Testis (tissue), 2 donors: ENCODE measurements at regions not wholly inside any gene's neighbourhood (a gene's known extent, or its start where the extent isn't known, plus 50 kb on each side); places are given as distances from the start of the nearest gene placed in this dataset.

Experiments used
- DNase-seq: peaks from one replicate; pipeline ENCODE4 v3.0.0-alpha.2; 2019
- H3K27ac ChIP-seq, 2 donors: fragments of 200-600 bp; sonication (generic); one replicate each; pipeline ENCODE4 v1.5.1; 2019
- H3K27me3 ChIP-seq: fragments of 200-600 bp; sonication (generic); one replicate; pipeline ENCODE4 v1.5.1; 2019
- H3K36me3 ChIP-seq: fragments of 200-600 bp; sonication (generic); one replicate; pipeline ENCODE4 v1.5.1; 2017; ENCODE audit warnings: low read depth; ENCODE audit errors: missing control alignments
- H3K4me1 ChIP-seq: fragments of 200-600 bp; sonication (generic); one replicate; pipeline ENCODE4 v1.5.1; 2019
- H3K4me3 ChIP-seq, 2 donors: fragments of 200-600 bp; sonication (generic); one replicate each; pipeline ENCODE4 v1.5.1; 2017 to 2019
- H3K9me3 ChIP-seq: fragments of 200-600 bp; sonication (generic); one replicate; pipeline ENCODE4 v1.5.1; 2017
- CTCF ChIP-seq, 3 experiments: fragments of 450-650 bp in 2 of 3; fragments of 200-600 bp in 1 of 3; sonication (generic) in 1 of 3; IDR thresholded peaks; one replicate each; pipeline ENCODE4 v1.5.1; 2016 to 2019; ENCODE audit warnings: antibody characterized with exemption in 3 of 3, mild to moderate bottlenecking in 2 of 3, moderate library complexity in 1 of 3
- POLR2A ChIP-seq: fragments of 450-650 bp; IDR thresholded peaks from one replicate; pipeline ENCODE4 v1.6.1; 2017; ENCODE audit warnings: antibody characterized with exemption, mild to moderate bottlenecking, moderate library complexity
- WGBS, 2 donors: methylation state at CpG; one replicate each; pipeline ENCODE4 v1.1.5; 2018; 5-methylcytosine and 5-hydroxymethylcytosine counted together
- intact Hi-C: fragments of 100-400 bp; cut with DNase I; formaldehyde crosslinking; loops from one replicate; pipeline ENCODE4 v1.15.1; 2023; ENCODE audit warnings: low total_unique reads

GRCh38 chr7:153657182-153657800, 394.9 kb upstream of the DPP6 start:
- H3K27me3 ChIP-seq = no peaks in the 10 kb centered on the region
- 60 to 63% methylated on average over 7 of the region's 7 CpGs for whole genome bisulfite sequencing, 2 donors
- H3K4me1 ChIP-seq = no peaks in the 10 kb centered on the region
- DNase-seq = no peak
- no peaks in the 10 kb centered on the region for H3K36me3 ChIP-seq
- H3K9me3 ChIP-seq = no peaks in the 10 kb centered on the region
- TF ChIP-seq POLR2A (no peak), CTCF (IDR thresholded peaks at IDR 0.05) (no peak)
- no peak overlapping the region for H3K27ac ChIP-seq
- intact Hi-C loops = no loop called here
- H3K4me3 ChIP-seq = no peak overlapping the region

GRCh38 chr7:153675131-153675530, 377.1 kb upstream of the DPP6 start:
- H3K4me3 ChIP-seq = no peak overlapping the region
- intact Hi-C loops = no loop called here
- no peaks in the 10 kb centered on the region for H3K9me3 ChIP-seq
- no peaks in the 10 kb centered on the region for H3K27me3 ChIP-seq
- no peak for DNase-seq
- TF ChIP-seq POLR2A = no peak
- TF ChIP-seq CTCF (IDR thresholded peaks at IDR 0.05) = no peak
- H3K27ac ChIP-seq = no peak overlapping the region
- WGBS, 2 donors = 72 to 73% methylated on average over 3 of the region's 3 CpGs
- H3K36me3 ChIP-seq = no peaks in the 10 kb centered on the region
- no peaks in the 10 kb centered on the region for H3K4me1 ChIP-seq

GRCh38 chr7:153682628-153683027, 369.6 kb upstream of the DPP6 start:
- H3K4me3 ChIP-seq = no peak overlapping the region
- no peaks in the 10 kb centered on the region for H3K36me3 ChIP-seq
- DNase-seq = peak; percentile 56
- H3K9me3 ChIP-seq = no peaks in the 10 kb centered on the region
- 73 to 83% methylated on average over 3 of the region's 3 CpGs for WGBS, 2 donors
- intact Hi-C loops = no loop called here
- no peaks in the 10 kb centered on the region for H3K4me1 ChIP-seq
- H3K27ac ChIP-seq = no peak overlapping the region
- no peaks in the 10 kb centered on the region for H3K27me3 ChIP-seq
- TF ChIP-seq POLR2A (no peak), CTCF (IDR thresholded peaks at IDR 0.05) (no peak)

- no peak overlapping the region for H3K4me3 ChIP-seq
- WGBS, 2 donors = 83 to 86% methylated on average over 12 of the region's 12 CpGs
- no peaks in the 10 kb centered on the region for H3K27me3 ChIP-seq
- TF ChIP-seq CTCF (IDR thresholded peaks at IDR 0.05) (no peak), POLR2A (no peak)
- DNase-seq = no peak
- H3K36me3 ChIP-seq = no peaks in the 10 kb centered on the region
- intact Hi-C loops = no loop called here
- no peaks in the 10 kb centered on the region for H3K9me3 ChIP-seq
- H3K27ac ChIP-seq = no peak overlapping the region
- H3K4me1 ChIP-seq = no peaks in the 10 kb centered on the region
These were observed 356.0 kb upstream of the DPP6 start for GRCh38 chr7:153696242-153696641.

- WGBS, 2 donors = 86 to 90% methylated on average over 10 of the region's 10 CpGs
- Histone ChIP-seq H3K27me3 (no peaks in the 10 kb centered on the region), H3K36me3 (no peaks in the 10 kb centered on the region), H3K4me3 (no peak overlapping the region), H3K4me1 (no peaks in the 10 kb centered on the region), H3K9me3 (no peaks in the 10 kb centered on the region), H3K27ac (no peak overlapping the region)
- TF ChIP-seq POLR2A (no peak), CTCF (IDR thresholded peaks at IDR 0.05) (no peak)
- DNase-seq = no peak
- intact Hi-C loops = no loop called here
These were observed 354.2 kb upstream of the DPP6 start for GRCh38 chr7:153698046-153698445.
